ES-I3 (cell line): ENCODE measurements at regions not wholly inside any gene's neighbourhood (a gene's known extent, or its start where the extent isn't known, plus 50 kb on each side); places are given as distances from the start of the nearest gene placed in this dataset.
"Not testable (repeated sequence)": the region's sequence is repeated elsewhere in the genome, so short reads cannot be mapped to it uniquely, and the experiment has no call there.

ENCODE experiments used
- H3K36me3 ChIP-seq: 2 replicates; pipeline ENCODE4 v1.6.1; 2013; ENCODE audit warnings: mild to moderate bottlenecking, low read length, control low read depth, moderate library complexity; ENCODE audit not compliant: insufficient read depth
- H3K4me1 ChIP-seq: 2 replicates; pipeline ENCODE4 v1.6.1; 2013; ENCODE audit warnings: mild to moderate bottlenecking, control low read depth, low read length; ENCODE audit not compliant: insufficient read depth
- H3K9ac ChIP-seq: 2 replicates; pipeline ENCODE4 v1.6.1; 2013; ENCODE audit warnings: low read depth, mild to moderate bottlenecking, low read length, moderate library complexity
- H3K9me3 ChIP-seq: 2 replicates; pipeline ENCODE4 v1.6.1; 2013; ENCODE audit warnings: mild to moderate bottlenecking, low read length, moderate library complexity; ENCODE audit not compliant: control insufficient read depth, insufficient read depth

DNA sequence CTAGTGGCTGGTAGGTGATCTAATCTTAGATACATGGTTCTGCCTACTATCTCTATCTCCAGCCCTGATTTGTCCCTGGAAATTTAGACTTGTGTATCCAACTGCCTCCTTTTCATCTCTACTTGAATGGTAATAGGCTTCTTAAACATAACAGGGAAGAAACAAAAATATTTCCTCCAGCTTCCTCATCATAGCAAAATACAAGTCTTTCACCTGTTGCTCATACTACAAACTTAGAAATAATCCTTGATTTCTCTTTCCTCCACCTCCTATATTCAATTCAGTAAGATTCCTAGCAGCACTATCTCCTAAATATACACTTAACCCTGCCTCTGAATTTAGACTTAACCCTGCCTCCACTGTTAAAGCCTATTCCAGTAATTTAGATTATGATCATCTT lies 373.3 kb upstream of the ACTRT1 start:
- Histone ChIP-seq H3K9me3 (no peaks in the 10 kb centered on the region), H3K9ac (no peak overlapping the region), H3K4me1 (no peaks in the 10 kb centered on the region; the same call in 1 of the 2 replicates), H3K36me3 (no peaks in the 10 kb centered on the region)

DNA sequence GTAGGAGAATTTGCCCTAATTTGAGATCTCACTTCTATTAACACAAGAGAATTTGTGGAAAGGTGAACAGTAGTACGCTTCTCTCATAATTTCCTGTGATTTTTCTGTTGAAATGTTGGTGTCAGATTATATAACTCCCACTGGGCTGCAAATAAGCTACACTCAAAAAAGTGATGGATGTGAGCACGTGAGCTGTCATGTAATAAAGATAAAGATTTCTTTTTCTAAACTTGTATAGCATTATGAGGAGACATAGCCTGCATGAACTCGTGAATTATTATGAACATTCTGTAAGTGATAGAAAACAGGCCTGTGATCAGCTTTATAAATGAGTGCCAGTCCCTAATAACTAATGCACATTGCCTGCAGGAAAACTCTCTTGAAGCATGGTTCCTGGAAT lies 356.6 kb upstream of the ACTRT1 start:
- H3K36me3 ChIP-seq, result no peaks in the 10 kb centered on the region
- no peaks in the 10 kb centered on the region for H3K9me3 ChIP-seq
- H3K9ac ChIP-seq, result no peak overlapping the region
- H3K4me1 ChIP-seq, result no peaks in the 10 kb centered on the region

DNA sequence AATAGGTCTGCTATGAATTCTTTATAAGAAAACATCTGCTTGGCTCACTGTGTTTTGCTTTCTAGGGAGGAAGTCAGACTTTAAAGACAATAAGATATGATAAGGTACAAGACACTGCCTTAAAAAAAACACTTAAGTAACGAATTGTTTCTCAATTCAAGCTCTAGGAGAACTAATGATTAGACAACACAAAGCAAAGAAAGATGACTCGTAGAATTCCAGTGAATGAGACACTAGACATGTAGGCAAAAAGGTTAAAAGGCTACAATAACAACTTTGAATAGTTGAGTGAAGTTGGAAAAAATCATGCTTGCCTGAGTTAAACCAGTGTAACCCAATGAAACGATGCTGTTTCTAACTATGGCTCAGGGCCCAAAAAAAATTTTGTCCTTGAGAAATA lies 344.4 kb upstream of the ACTRT1 start:
- Histone ChIP-seq H3K9ac (no peak overlapping the region), H3K4me1 (no peaks in the 10 kb centered on the region), H3K9me3 (no peaks in the 10 kb centered on the region), H3K36me3 (no peaks in the 10 kb centered on the region)

GRCh38 chrX:128383846-128384245 lies 331.6 kb upstream of the ACTRT1 start:
- not testable (repeated sequence) for H3K9ac ChIP-seq, H3K36me3 ChIP-seq, H3K9me3 ChIP-seq, H3K4me1 ChIP-seq

DNA sequence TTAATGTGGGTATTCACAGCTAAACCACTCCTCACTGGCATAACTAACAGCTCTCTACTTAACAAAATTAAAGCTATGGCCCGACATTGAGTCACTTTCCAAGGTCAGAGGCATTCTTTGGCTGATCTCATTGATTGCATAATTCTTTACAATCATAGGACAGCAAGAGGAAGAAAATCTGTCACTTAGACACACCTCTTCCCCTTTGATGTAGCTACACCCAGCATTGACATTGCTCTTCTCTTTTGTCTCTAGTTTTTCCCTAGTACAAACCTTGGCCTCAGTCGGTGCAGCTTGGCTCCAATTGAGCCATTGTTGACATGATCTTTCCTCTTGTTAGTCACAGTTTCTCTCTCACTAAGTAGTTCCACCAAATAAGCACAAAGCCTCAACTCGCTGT lies 313.3 kb upstream of the ACTRT1 start:
- H3K36me3 ChIP-seq, result no peaks in the 10 kb centered on the region
- H3K4me1 ChIP-seq, result no peaks in the 10 kb centered on the region

DNA sequence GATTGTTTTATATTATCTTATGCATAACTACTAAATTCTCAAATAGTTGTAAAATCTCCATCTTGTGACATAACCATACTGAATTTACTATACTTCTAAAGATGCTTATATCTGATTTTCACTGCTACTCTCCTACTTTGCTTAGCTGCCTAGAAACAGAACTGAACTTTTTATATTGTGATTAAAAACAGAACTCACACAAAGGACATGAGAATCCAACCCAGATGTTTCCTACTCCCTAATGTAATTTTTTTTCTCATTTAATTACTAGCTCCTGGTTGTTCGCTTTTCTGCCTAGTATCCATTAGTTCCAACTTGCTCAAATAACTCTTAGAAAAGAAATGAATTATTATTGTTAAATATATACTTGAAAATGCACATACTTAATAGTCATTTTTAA lies 283.5 kb upstream of the ACTRT1 start:
- Histone ChIP-seq H3K4me1 (no peaks in the 10 kb centered on the region), H3K9ac (no peak overlapping the region), H3K36me3 (no peaks in the 10 kb centered on the region), H3K9me3 (peaks cover 2% of the 10 kb centered on the region; the same call in 1 of the 2 replicates)

More for the DNA sequence above, 313.3 kb upstream of the ACTRT1 start:
- no peak overlapping the region for H3K9ac ChIP-seq
- no peaks in the 10 kb centered on the region for H3K9me3 ChIP-seq

- Histone ChIP-seq H3K36me3 (no peaks in the 10 kb centered on the region), H3K9ac (no peak overlapping the region), H3K9me3 (peaks cover 2% of the 10 kb centered on the region; the same call in 1 of the 2 replicates), H3K4me1 (no peaks in the 10 kb centered on the region)
Measured at GRCh38 chrX:128334821-128335220, 282.6 kb upstream of the ACTRT1 start.

GRCh38 chrX:128310912-128311311 lies 258.7 kb upstream of the ACTRT1 start:
- Histone ChIP-seq H3K9ac (no peak overlapping the region), H3K36me3 (no peaks in the 10 kb centered on the region), H3K4me1 (no peaks in the 10 kb centered on the region), H3K9me3 (no peaks in the 10 kb centered on the region; the same call in none of the 2 replicates)

GRCh38 chrX:128309311-128309710 lies 257.1 kb upstream of the ACTRT1 start:
- Histone ChIP-seq H3K36me3 (no peaks in the 10 kb centered on the region), H3K4me1 (no peaks in the 10 kb centered on the region), H3K9ac (no peak overlapping the region), H3K9me3 (no peaks in the 10 kb centered on the region; the same call in none of the 2 replicates)

DNA sequence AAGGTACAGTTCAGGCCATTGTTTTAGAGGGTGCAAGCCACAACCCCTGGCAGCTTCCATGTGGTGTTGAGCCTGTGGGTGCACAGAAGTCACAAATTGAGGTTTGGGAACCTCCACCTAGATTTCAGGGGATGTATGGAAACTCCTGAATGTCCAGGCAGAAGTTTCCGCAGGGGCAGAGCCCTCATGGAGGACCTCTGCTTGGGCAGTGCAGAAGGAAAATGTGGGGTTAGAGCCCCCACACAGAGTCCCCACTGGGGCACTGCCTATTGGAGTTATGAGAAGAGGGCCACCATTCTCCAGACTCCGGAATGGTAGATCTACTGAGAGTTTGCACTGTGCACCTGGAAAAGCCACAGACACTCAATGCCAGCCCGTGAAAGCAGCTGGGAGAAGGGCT lies 242.0 kb upstream of the ACTRT1 start:
- Histone ChIP-seq H3K9ac (no peak overlapping the region), H3K36me3 (no peaks in the 10 kb centered on the region), H3K9me3 (no peaks in the 10 kb centered on the region), H3K4me1 (no peaks in the 10 kb centered on the region)

- no peaks in the 10 kb centered on the region for H3K4me1 ChIP-seq
- H3K9ac ChIP-seq, result no peak overlapping the region
- no peaks in the 10 kb centered on the region for H3K36me3 ChIP-seq
- no peaks in the 10 kb centered on the region for H3K9me3 ChIP-seq
Measured at GRCh38 chrX:128287693-128288092, 235.5 kb upstream of the ACTRT1 start.

- H3K4me1 ChIP-seq, result no peaks in the 10 kb centered on the region
- H3K9me3 ChIP-seq, result no peaks in the 10 kb centered on the region; the same call in 1 of the 2 replicates
- H3K9ac ChIP-seq, result no peak overlapping the region
- H3K36me3 ChIP-seq, result no peaks in the 10 kb centered on the region
Measured at GRCh38 chrX:128250621-128251020, 198.4 kb upstream of the ACTRT1 start.

- H3K4me1 ChIP-seq, result no peaks in the 10 kb centered on the region
- no peaks in the 10 kb centered on the region for H3K9me3 ChIP-seq
- H3K36me3 ChIP-seq, result no peaks in the 10 kb centered on the region
- no peak overlapping the region for H3K9ac ChIP-seq
Measured at GRCh38 chrX:128216364-128216763, 164.2 kb upstream of the ACTRT1 start.

GRCh38 chrX:128165884-128166408 lies 113.7 kb upstream of the ACTRT1 start:
- Histone ChIP-seq H3K9ac (no peak overlapping the region), H3K36me3 (no peaks in the 10 kb centered on the region; the same call in 1 of the 2 replicates), H3K4me1 (peaks cover 9% of the 10 kb centered on the region; the same call in 1 of the 2 replicates), H3K9me3 (peaks cover 2% of the 10 kb centered on the region; the same call in 1 of the 2 replicates)

DNA sequence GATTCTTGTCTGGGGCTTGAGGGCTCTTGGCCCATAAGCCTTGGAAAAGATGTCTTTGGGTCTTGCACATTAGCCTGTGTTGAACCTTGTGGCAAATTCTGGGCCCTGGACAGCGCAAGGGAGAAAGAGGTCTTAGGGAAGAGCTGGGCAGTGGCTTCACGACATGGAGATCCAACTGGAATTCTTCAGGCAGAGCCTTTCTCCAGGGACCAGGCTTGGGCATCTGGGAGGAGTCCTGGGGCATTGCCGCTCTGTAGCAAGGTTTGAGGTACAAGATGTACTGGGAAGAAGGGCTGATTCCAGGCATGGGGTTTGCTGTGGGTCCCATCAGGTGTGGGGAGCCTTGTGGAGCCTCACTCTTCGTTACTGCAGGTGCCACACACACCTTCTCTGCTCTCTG lies 104.0 kb upstream of the ACTRT1 start:
- H3K9ac ChIP-seq, result no peak overlapping the region
- no peaks in the 10 kb centered on the region for H3K4me1 ChIP-seq
- H3K36me3 ChIP-seq, result no peaks in the 10 kb centered on the region; the same call in 1 of the 2 replicates
- no peaks in the 10 kb centered on the region for H3K9me3 ChIP-seq

DNA sequence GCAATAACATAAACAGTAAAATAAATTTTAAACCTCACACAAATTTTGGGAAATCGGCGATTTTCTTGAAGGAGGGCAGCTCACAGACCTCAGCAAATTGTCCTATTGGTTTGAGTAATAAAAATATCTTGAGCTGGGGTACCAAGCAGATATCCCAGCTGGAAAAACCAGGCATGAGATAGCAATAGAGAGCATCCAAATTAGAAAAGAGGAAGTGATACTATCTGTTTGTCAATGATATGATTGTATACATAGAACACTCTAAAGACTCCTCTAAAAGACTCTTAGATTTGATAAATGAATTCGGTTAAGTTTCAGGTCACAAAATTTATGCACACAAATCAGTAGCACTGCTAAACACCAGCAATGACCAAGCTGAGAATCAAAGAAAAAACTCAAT lies 90.5 kb upstream of the ACTRT1 start:
- H3K9me3 ChIP-seq, result peaks cover 4% of the 10 kb centered on the region; the same call in 1 of the 2 replicates
- no peaks in the 10 kb centered on the region for H3K4me1 ChIP-seq
- H3K9ac ChIP-seq, result no peak overlapping the region
- no peaks in the 10 kb centered on the region for H3K36me3 ChIP-seq
